ENCODE measurements at regions not wholly inside any gene's neighbourhood (a gene's known extent, or its start where the extent isn't known, plus 50 kb on each side); places are given as distances from the start of the nearest gene placed in this dataset.

- no peak for TF ChIP-seq POLR2A (IDR thresholded peaks at IDR 0.05)
- TF ChIP-seq CTCF (IDR thresholded peaks at IDR 0.05) = no peak
Observed at GRCh38 chr2:65800998-65801397, 368.6 kb upstream of the SPRED2 start.
